ENCODE measurements at regions not wholly inside any gene's neighbourhood (a gene's known extent, or its start where the extent isn't known, plus 50 kb on each side); places are given as distances from the start of the nearest gene placed in this dataset.

DNA sequence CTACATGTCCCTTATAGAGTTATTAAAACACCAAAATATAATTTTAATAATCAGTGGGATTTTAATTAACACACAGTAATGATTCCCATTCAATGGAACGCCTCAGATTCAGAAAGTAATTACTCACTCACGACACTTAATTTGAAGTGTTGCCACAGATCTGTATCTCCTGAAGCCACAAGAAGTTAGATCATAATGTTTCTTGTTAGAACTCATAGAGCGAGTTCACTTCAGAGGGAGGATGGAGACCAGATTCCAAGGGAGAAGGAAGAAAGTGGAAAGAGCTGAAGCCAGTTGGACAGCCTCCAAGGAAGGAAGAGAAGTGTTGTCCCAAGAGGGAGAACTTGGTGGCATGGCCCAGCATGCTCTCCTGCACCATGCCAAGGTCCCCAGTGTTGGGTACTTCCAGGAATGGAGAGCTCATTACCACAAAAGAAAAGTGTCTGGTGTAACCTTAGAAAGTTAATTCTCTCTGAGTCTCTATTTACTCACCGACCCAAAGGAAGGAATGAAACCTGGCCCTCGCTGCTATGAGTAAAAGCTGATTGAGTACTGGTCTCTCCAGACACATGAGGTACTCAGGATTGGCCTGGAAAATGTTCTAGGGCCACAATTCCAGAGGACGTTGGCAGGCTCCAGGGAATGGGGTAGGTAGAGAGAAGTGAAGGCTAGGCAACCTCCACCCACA is 305.4 kb downstream of the BCL11B start:
- DNase-seq (ENCODE audit: low read depth) = no peak
- no peak overlapping the region for H3K4me3 ChIP-seq (ENCODE audit: low read depth, low read length)
- TF ChIP-seq, protein P1, sequence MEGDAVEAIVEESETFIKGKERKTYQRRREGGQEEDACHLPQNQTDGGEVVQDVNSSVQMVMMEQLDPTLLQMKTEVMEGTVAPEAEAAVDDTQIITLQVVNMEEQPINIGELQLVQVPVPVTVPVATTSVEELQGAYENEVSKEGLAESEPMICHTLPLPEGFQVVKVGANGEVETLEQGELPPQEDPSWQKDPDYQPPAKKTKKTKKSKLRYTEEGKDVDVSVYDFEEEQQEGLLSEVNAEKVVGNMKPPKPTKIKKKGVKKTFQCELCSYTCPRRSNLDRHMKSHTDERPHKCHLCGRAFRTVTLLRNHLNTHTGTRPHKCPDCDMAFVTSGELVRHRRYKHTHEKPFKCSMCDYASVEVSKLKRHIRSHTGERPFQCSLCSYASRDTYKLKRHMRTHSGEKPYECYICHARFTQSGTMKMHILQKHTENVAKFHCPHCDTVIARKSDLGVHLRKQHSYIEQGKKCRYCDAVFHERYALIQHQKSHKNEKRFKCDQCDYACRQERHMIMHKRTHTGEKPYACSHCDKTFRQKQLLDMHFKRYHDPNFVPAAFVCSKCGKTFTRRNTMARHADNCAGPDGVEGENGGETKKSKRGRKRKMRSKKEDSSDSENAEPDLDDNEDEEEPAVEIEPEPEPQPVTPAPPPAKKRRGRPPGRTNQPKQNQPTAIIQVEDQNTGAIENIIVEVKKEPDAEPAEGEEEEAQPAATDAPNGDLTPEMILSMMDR (conservative IDR thresholded peaks at IDR 0.05; ENCODE audit: low read depth, low read length) = no peak

DNA sequence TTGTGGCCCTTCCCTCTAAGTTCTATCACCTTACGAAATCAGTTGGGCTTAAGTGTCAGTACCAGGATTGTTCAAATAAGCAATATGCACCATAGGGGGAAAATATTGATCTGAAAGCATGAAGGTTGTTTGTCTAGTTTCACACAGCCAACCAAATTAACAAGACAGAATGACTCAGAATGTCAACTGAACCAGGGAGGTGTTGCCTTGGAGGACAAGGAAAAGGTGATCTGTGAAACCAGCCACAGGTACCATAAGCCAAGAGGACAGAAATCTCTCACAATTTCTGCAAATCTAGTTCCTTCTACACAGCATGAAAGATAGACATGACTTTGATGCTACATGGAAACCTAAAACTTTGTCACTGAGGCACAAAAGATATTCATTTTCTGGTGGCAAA is 297.9 kb downstream of the BCL11B start:
- DNase-seq (ENCODE audit: low read depth) = no peak
- TF ChIP-seq, protein P1 (conservative IDR thresholded peaks at IDR 0.05; ENCODE audit: low read depth, low read length) = no peak
- H3K4me3 ChIP-seq (ENCODE audit: low read depth, low read length) = no peak overlapping the region

DNA sequence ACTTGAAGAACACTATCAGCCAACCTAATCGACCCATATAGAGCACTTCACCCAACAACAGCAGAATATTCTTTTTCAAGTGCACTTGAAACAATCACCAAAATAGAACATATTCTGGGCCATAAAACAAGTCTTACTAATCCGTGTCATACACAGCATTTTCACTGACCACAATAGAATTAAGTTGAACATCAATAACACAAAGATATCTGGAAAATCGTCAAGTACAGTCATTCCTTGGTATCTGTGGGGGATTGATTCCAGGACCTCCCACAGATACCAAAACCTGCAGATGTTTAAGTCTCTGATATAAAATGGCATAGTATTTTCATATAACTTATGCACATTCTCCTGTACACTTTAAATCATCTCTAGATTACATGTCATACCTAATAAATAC is 295.7 kb downstream of the BCL11B start:
- TF ChIP-seq, protein P1 (conservative IDR thresholded peaks at IDR 0.05; ENCODE audit: low read depth, low read length) = no peak
- no peak for DNase-seq (ENCODE audit: low read depth)
- no peak overlapping the region for H3K4me3 ChIP-seq (ENCODE audit: low read depth, low read length)

DNA sequence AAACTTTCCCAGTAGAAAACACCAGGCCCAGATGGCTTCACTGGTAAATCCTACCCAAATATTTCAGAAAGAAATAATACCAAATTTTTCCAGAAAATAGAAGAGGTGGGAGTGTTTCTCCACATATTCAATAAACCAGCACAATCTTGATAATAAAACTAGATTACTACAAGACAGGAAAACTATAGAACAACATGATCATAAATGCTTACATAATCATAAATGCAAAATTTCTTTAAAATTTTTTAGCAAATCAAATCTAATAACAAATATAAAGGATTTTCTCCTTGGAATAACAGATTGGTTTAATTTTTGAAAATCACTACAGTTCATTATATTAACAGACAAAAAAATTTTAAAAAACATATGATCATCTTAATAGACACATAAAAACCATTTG is 294.5 kb downstream of the BCL11B start:
- TF ChIP-seq, protein P1 (conservative IDR thresholded peaks at IDR 0.05; ENCODE audit: low read depth, low read length) = no peak
- DNase-seq (ENCODE audit: low read depth) = no peak
- no peak overlapping the region for H3K4me3 ChIP-seq (ENCODE audit: low read depth, low read length)

DNA sequence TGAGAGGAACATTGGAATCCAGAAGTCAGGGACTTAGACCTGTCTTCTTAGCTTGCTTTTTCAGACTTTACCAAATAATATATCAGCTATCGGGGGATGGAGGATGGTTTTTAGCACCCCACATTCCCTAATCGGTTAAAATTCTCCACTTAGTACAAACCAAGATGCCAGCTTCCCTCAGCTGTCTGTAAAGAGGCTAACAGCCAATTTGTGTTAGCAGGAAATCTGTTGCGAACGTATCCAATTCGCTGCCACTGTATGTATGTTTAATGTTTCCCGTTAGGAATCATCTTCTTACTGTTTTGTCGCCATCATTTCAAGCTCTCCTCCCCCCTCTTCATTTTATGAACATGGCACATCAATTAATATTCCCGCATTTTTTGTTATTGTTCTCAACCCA is 289.0 kb downstream of the BCL11B start:
- H3K4me3 ChIP-seq (ENCODE audit: low read depth, low read length) = no peak overlapping the region
- DNase-seq (ENCODE audit: low read depth) = no peak
- TF ChIP-seq, protein P1 (conservative IDR thresholded peaks at IDR 0.05; ENCODE audit: low read depth, low read length) = no peak

DNA sequence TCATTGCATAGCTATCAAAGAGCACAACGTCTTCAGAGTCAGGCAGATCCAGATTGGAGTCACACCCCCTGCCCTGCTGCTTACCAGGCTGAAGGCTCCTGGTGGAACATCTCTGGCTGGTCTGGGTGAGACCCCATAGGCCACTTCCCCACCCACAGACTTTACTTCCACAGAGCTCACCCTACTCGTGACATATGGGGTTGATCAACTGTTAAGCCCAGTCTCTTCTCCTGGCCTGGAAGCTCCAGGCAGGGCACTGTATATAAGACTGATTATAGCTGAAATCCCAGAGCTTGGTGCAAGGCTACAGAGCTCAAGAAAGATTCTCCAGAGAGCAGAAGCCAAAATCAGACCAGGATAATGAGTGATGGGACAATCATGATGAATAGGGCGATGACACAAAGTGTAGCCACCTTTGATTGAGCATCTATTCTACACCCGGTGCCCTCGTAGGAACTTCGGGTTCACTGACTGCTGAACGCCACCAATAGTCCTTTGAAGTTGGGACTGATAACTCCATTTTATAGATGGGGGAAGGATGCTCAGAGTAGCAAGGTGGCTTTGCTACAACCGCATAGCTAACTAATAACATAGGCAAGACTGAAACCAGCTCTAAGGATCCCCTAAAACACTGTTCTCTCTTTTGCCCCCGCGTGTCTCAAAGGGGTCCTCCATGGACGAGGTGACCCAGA is 287.8 kb downstream of the BCL11B start:
- H3K4me3 ChIP-seq (ENCODE audit: low read depth, low read length) = no peak overlapping the region
- TF ChIP-seq, protein P1 (conservative IDR thresholded peaks at IDR 0.05; ENCODE audit: low read depth, low read length) = no peak
- no peak for DNase-seq (ENCODE audit: low read depth)

DNA sequence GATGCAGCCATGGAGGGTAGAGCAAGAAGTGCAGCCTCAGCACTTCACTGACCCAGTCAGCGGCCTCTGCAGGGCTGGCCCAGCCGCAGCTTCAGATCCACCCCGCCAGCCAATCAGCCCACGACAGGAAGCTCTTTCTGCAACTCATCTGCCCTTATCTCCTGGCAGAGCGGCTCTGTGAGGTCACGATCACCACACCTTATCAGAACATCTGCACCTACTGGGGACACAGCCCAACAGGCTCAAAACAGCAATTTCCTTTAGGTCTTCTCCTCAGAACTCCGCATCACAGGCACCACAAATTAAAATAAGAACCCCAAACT is 287.3 kb downstream of the BCL11B start:
- TF ChIP-seq, protein P1 (conservative IDR thresholded peaks at IDR 0.05; ENCODE audit: low read depth, low read length) = no peak
- H3K4me3 ChIP-seq (ENCODE audit: low read depth, low read length) = no peak overlapping the region
- DNase-seq (ENCODE audit: low read depth) = no peak

Measured in epithelial cell of proximal tubule (primary cell).